ENCODE measurements at regions not wholly inside any gene's neighbourhood (a gene's known extent, or its start where the extent isn't known, plus 50 kb on each side); places are given as distances from the start of the nearest gene placed in this dataset.

DNA sequence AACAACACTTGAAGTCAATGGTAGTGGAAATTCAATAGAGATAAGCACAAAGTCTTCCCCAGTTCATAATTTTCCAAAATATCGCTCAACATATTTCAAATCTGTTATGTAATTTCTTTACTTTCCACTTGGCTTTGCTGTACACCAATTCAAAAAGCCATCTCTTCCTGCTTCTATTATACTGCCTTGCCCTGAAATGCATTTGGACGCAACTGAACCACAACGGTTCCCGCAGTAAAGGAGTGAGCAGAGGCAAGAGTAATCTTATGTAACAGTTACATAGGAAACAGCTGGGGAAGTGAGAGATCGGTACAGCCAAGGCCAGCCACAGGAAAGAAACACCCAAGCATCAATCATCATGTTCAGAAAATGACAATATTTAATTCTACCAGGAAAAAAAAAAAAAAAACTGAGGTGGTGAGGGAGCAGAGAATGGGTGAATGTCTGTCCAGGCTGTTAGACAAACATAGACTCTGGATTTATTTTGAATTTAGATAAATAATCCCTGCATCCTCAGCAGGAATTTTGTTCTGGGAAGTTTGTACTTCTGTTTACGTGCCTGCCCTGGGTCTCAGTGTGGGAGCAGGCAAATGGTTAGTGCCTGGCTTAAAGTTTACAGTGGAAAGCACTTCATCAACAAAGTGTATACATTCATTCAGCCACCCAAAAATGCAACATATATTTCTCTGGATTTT is 392.2 kb downstream of the ETS1 start:
- DNase-seq (ENCODE audit: low read depth): no peak

- no peak for DNase-seq (ENCODE audit: low read depth)
These were observed 393.1 kb downstream of the ETS1 start for GRCh38 chr11:128194216-128194615.

DNA sequence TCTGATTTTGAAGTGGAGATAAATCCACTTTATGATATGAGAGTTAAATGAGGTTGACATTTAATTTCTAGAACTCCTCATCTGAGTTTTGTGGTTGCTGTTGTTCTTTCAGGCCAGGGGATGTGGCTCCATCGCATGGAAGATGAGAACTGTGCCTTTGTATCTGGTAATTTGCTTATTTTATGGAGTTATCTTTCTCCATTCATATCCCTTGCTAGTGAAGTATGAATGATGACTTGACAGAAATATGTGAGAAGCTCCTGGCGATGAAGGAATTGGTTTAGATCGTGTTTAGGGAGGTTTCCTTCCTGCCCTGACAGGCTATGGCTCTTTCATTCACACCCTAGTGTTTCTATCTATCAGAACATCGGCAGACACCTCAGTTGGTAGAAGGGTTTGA is 393.7 kb downstream of the ETS1 start:
- DNase-seq (ENCODE audit: low read depth): no peak

- DNase-seq (ENCODE audit: low read depth): no peak
These were observed 397.0 kb downstream of the ETS1 start for GRCh38 chr11:128190312-128190711.

GRCh38 chr11:128189823-128190222 is 397.5 kb downstream of the ETS1 start:
- no peak for DNase-seq (ENCODE audit: low read depth)

GRCh38 chr11:128188346-128189004 is 398.9 kb downstream of the ETS1 start:
- no peak for DNase-seq (ENCODE audit: low read depth)

DNA sequence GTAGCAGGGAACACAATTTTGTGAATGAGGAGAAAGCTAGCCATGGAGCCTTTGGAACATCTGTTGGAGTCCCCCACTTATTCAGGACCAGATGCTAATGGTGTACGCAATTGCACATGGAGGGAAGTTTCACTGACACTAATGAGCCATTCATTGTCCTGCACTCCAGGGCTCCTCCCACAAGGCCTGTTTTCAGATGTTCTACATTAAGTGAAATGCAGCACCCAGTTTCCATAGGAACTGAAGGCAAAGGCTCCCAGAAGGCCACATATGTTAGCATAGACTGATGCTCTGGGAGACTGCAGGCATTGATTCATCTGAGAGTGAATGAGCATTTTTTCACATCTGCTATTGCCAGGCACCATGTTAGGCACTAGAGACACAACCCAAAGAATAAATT is 399.5 kb downstream of the ETS1 start:
- no peak for DNase-seq (ENCODE audit: low read depth)

DNA sequence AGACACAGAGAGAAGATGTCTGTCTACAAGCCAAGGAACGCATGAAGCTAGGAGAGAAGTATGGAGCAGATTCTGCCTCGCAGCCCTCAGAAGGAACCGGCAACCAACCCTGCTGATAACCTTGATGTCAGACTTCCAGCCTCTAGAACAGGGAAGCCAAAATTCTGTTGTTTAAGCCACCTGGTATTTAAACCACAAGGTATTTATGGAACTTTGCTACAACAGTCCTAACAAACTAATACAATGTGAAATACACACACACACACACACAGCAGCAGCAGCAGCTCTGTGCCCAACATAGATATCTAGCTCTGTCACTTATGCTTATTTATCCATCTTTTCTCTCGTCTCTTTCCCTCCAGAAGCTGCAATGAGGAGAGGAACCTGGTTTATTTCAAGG is 400.0 kb downstream of the ETS1 start:
- DNase-seq (ENCODE audit: low read depth): no peak

GRCh38 chr11:128184981-128185380 is 402.4 kb downstream of the ETS1 start:
- no peak for DNase-seq (ENCODE audit: low read depth)

GRCh38 chr11:128182844-128183243 is 404.5 kb downstream of the ETS1 start:
- DNase-seq (ENCODE audit: low read depth): no peak

- DNase-seq (ENCODE audit: low read depth): no peak
These were observed 405.4 kb downstream of the ETS1 start for GRCh38 chr11:128181984-128182383.

- DNase-seq (ENCODE audit: low read depth): no peak
These were observed 406.3 kb downstream of the ETS1 start for GRCh38 chr11:128181088-128181480.

DNA sequence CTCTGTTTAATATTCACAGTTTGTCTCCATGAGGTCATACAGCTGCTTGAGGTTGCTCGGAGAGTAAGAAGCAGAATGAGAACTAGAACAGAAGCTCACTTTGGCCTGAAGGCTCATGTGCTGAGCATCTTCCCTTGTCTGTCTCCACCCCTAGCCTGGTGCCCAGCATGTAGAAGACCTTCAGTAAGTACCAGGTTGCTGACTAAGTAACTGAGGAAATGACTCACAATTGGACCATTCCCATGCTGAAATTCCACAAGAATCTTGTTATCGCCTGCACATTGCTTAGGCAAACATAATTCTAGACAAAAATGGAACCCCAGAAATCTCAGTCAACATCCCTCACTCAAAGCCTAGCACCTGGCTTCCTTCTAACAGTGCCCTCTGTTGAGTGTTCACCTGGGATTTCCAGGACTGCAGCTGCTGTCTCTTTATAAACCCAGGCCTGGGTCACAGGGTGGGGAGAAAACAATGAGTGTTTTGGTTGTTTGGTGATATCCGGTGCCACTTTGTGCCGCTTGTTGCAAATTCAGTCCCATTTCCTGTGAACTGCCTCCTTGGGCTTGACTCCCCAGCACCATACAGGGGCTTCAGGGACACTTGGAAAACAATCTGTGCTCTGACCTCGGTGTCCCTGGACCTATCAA is 406.8 kb downstream of the ETS1 start:
- DNase-seq (ENCODE audit: low read depth): peak; percentile 86

DNA sequence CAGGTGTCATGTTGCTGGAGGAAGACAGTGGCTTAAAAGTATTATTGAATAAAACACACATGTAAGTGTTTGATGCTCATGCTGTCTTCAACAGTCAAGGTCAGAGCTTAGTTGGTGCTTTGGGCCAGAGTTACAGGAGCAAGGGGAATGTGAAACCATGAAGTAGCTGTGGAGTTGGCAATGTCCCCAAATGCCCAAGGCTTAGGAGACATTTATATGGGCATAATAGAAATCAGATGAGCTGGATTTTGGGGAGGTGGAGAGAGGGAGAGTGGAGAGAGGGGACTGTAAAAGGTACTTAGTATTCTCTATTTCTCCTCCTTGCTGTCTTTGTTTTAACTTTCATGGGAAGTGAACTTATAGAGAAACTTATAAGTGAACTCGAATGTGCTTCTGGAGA is 407.8 kb downstream of the ETS1 start:
- DNase-seq (ENCODE audit: low read depth): peak; percentile 7

DNA sequence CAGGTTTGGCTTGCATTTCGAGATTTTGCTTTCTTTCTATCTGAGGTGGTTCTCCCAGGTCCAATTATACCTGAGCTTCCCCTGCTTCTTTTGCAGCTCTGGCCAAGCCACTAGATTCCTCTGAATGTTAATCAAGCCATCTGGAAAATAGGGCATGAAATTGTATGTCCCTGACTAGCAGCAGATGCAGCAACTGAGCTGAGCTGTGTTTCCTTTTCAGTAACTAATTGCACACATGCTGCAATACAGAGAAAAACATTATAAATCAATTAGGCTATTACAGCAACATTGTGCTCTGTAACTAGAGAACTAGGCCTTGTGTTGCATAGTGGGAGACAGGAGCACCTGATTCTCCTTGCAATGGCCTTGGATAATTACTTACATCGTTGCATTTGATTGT is 408.3 kb downstream of the ETS1 start:
- DNase-seq (ENCODE audit: low read depth): no peak

GRCh38 chr11:128174465-128175291 is 412.7 kb downstream of the ETS1 start:
- DNase-seq (ENCODE audit: low read depth): no peak

DNA sequence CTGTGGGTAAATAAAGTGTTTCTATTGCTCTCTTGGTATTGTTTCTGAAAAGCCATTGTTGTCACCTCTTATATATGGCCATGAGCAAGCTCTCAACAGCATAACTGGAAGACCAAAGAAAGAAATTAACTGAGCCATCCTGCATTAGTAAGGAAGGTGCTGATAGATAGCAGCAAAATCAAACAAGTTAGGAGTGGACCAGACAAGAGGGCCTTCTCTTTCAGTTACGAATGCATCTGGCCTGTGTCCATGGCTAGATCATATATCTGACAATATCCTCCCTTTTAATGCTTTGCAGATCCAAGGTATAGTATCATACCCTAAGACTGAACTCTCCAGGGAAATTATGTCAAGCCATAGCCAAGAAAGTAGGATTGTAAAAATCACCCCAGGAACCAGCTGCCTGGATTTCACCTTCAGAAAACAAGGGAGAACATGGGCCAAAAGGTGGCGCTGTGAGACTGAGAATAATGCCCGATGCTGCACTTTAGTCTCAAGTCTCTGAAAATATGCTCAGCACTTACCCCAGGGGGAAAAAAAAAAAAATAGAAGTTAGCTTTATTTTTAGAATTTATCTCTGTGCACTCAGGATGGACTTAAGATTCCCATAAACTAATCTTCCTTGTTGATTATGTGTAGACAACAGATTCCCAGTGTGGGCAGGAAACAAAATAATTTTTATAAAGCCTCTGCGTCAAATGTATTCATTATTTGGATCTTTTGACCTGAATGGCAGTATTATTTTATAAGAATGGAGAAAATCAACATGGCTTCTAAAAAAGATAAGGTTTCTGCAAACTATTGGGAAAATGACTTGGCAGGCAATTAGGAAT is 415.1 kb downstream of the ETS1 start:
- DNase-seq (ENCODE audit: low read depth): peak; percentile 82

- peak; percentile 47 for DNase-seq (ENCODE audit: low read depth)
These were observed 415.9 kb downstream of the ETS1 start for GRCh38 chr11:128171506-128171905.

- no peak for DNase-seq (ENCODE audit: low read depth)
These were observed 421.8 kb downstream of the ETS1 start for GRCh38 chr11:128165572-128165971.

- no peak for DNase-seq (ENCODE audit: low read depth)
These were observed 423.1 kb downstream of the ETS1 start for GRCh38 chr11:128164080-128164741.

GRCh38 chr11:128161994-128162393 is 425.4 kb downstream of the ETS1 start:
- DNase-seq (ENCODE audit: low read depth): no peak

Data from Daoy (cell line).